GM18517 (cell line): ENCODE measurements at regions not wholly inside any gene's neighbourhood (a gene's known extent, or its start where the extent isn't known, plus 50 kb on each side); places are given as distances from the start of the nearest gene placed in this dataset.

Experiments used
- ATAC-seq: cut with Tn5 transposase; IDR thresholded peaks from one replicate; pipeline ENCODE4 v1.9.1; 2021; ENCODE audit warnings: mild to moderate bottlenecking, moderate library complexity; ENCODE audit not compliant: unreplicated experiment

DNA sequence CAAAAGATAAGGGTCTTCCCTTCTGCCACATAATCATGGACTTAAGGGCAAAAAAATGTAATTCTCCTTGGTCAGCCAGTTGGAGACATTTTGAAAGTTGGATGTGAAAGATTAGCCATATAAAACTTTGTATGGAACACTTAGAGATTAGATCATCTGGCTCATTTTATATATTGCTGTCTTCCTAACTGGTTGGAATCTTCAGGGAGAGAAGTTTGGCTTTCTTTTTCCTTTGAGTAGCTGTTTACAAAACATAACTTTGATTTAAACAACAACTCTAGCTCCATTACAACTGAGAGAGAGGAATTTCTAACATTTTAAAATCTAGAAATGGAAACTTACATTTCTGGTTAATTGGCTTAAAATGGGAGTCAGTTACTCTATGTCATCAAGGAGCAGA, 132.7 kb downstream of the RDH14 start:
- no peak for ATAC-seq

GRCh38 chr2:18426174-18426573, 134.3 kb downstream of the RDH14 start:
- ATAC-seq, result no peak

GRCh38 chr2:18425210-18425703, 135.2 kb downstream of the RDH14 start:
- ATAC-seq, result no peak

DNA sequence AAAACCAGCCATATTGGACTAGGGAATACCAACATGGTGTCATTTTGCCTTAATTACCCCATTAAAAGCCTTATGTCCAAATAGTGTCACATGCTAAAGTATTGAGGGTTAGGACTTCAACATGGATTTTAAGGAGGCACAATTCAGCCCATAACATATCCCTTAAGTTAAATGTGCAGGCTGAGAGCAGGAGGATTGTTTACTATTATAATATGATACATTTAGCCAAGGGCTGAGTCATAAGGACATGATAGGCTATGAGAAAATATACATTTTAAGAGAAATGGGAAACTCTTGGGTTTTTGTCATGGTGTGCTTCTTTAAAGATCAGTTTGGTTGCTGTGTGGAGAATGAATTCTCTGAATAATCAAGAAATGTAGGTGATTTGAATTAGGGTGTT, 136.8 kb downstream of the RDH14 start:
- no peak for ATAC-seq

DNA sequence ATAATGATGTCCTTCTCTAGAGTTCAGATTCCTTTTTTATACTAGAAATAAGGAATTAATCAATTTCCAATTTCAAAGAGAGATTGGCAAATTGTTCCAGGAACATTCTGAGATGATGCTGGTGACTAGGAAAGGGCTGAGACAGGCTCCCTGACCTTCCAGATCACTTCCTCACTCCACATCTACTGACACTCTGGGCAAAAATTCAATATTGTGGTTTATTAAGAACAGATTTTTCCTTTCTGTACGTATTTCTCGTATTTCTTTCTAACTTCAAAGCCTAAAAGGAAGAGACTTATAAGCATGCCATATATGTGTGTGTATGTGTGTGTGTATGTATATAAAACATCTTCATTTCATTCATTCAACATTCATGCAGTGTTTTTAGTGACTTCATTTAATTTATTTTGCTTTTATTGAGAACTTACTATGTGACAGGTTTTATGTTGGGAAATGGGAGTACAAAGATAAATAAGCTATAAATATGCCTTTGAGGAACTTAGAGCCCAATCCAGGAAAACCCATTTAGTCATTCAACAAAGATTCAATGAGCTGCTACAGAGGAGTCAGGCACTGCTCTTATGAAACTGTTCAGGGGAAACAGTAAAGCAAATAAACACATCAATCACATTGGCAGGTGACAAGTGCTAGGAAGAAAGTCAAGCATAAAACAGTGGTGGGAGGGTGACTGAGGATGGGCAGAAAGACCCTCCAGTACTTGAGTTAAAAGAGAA, 137.9 kb downstream of the RDH14 start:
- no peak for ATAC-seq

GRCh38 chr2:18413676-18414396, 146.6 kb downstream of the RDH14 start:
- ATAC-seq, result no peak

DNA sequence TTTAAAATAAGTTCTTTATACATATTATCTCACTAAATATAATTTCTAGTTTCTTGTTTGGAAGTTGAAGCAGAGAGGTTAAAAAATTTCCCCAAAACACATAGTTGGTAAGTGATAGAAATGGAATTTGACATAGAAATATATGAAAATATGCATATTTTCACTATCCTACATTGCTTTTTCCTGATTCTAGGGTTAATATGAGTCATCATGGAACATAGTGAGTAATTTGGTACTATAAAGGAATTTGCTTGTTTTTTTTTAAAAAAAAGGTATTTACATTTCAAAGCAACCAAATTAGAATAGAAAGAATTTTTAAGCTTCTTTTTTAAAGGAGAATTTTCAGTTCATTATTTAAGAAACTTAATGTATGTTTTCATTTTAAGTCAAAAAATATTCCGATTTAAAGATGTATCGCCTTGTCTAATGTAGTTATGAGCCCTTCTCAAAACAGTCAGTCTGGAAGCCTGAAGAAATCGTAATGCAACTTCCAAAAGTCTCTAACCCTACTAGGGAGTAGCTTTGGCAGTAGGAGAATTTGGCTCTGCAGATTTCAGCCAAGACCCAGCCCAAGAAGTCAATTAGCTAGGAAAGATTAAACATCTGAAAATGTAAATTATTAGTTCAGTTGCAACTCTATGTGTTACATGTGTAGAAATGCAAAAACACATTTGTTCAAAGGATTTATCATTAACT, 147.3 kb downstream of the RDH14 start:
- ATAC-seq, result no peak

DNA sequence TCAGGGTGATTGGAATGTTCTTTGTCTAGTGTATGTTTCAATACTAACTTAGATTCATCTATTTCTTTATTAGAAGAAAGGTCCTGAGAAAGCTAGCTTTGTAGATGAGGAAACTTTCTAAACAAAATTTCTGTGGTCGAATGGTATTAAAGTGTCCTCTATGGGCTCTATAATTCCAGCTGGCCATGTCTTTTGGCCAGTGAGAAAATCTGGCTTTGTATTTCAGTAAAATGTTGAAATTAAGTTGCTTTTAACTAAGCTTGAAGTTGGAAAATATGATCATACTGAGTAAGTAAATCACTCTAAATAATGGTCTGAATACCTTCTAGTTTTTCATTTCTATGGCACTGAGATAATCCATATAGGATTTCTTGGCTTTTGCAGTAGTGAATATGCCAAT, 148.8 kb downstream of the RDH14 start:
- no peak for ATAC-seq

- ATAC-seq, result no peak
Measured at GRCh38 chr2:18410543-18410942, 149.9 kb downstream of the RDH14 start.

DNA sequence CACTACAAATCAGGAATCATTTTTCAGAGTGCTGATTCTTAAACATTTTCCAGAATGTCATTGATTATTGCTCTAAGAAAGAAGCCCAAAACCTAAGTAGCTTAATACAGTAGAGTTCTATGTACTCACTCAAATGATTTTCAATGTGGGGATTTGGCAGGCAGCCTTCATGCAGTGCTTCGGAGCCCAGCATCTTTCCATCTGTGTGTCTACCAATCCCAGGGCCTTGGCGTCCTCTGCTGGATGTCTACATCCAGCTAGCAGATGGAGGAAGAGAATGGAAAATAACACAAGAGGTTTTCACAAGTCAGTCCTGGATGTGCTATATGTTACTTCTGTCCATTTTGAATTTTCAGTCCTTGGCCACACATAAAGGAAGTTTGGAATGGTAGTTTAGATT, 151.8 kb downstream of the RDH14 start:
- ATAC-seq, result no peak

DNA sequence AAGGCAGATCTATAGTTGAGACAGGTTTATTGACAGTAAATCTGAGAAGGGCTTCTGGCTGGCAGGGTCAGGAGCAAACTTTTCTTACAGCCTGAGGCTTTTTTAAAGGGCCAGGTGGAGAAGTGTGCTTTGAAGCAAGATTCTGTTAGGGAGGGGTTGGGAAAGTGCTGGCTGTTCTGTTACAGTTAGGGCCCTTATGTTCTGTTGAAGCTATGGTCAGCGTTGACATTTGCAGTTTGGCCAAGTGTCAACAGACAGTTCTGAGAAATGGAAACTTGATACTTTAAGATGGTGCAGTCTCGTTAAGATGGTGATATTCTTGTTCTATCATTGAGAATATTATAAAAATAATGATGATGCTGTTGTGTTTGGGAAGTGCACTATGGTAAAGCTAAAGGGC, 154.2 kb downstream of the RDH14 start:
- no peak for ATAC-seq

DNA sequence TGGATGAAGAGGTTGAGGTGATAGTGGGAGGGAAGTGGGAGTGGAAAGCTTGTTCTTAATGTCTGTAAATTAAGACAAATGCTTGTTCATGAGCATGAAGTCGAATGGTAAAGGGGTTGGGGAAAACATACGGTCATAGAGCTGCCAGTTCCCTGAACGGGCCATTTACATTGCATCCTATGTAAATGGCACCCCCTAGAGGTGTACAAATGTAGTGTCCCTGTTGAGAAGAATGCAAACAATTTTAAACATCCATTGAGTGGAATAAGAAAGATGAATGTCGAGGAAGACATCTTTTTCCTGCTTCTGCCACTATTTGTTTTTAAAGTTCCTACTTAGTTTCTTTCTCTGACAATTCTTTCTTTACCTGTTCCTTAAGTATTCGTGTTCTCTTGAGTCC, 155.7 kb downstream of the RDH14 start:
- ATAC-seq, result no peak

DNA sequence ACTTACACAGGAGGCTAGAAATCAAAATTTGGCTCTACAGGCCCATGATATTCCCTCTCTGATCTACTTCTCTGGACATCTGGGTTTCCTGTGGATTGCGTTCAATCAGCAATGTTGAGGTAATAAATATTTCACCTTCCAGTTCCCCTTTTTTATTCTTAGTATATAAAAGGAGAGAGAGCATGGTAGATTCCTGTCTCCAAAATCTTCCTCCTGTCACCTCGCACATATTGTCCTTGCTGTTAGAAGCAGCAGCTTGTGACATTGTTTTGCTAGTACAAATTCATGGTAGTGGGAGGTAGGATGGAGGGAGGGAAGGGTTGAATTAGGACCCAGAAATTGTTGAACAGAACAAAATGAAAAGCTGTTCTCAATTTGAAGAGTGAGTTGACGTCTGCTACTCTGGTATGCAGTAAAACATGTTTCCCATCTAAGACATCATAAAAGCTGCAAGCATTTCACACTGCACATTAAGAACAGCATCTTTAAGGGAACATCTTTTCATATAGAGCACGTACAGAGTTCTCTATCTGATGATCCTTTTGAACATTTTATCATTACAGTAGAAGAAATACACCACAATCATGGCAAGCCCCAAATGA, 156.4 kb downstream of the RDH14 start:
- no peak for ATAC-seq

- no peak for ATAC-seq
Measured at GRCh38 chr2:18402831-18403230, 157.6 kb downstream of the RDH14 start.

DNA sequence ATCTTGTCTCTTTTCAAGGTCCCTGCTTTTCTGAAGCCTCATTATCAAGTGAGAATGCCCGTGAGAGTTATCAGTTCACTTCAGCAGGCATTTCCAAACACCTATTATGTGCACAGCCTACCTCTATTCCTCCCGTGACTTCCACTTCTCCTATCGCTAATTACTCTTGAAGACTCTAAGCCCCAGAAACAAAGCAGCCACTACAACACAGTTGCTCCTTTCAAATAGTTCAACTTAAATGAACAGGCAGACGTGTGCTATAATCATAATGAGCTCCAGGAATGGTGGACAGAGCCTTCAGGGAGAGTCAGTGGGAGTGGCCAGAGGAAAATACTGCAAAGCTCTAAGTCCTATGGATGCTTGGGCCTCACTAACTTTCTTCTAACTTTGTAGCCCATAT, 159.0 kb downstream of the RDH14 start:
- no peak for ATAC-seq

- ATAC-seq, result no peak
Measured at GRCh38 chr2:18399601-18400000, 160.9 kb downstream of the RDH14 start.

DNA sequence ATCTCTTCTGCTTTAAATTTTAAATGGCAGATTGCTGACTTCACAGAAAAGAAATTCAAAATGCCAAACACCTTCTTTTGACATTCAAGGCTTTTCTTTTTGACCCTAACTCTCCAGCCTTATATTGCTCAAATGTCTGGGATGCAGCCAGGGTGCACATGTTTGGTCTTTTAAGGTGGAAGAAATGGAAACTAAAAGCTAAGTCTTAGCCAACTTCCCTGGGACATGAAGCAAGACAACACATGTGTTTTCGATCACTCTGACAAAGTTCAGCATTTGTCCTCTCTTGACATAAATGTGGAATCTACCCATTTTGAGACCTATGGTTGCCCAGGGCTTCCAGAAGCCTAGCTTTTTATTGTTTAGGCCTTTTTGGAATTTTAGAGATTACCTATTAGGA, 161.6 kb downstream of the RDH14 start:
- no peak for ATAC-seq

DNA sequence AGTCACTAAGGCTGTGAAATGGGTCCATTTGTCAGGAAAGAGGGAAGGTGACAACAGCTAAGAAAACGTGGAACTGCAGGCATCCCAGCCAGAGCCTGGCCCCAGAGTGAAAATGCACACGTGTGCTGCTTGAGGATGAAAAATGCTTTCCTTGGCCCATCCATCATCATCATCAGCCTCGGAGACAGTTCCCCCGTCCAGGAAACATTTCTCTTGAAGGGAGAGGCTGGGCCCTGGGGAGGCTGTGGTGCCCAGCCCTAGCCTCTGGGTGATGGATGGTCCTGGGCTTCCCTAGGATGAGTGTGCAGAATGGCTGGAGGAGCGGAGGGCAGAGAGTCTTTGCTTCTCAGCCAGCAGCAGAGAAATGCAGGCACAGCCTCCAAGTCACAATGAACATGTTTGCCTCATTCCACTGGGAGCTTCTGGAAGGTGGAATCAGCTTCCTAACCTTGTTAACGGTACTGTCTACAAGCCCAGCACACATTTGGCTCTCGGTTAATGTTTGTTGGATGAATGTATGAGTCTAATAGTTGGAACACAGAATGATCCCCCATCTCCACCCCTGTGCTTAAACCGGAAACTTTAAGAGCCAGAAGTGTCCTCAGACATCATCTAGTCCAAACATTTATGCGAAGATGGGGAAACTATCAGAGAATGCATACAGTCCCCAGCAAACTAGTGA, 164.0 kb downstream of the RDH14 start:
- ATAC-seq, result no peak

- ATAC-seq, result no peak
Measured at GRCh38 chr2:18395555-18395954, 164.9 kb downstream of the RDH14 start.

- peak; percentile 84 for ATAC-seq
Measured at GRCh38 chr2:18387441-18388206, 172.8 kb downstream of the RDH14 start.
